Endometrium (tissue), 2 donors: ENCODE measurements at regions not wholly inside any gene's neighbourhood (a gene's known extent, or its start where the extent isn't known, plus 50 kb on each side); places are given as distances from the start of the nearest gene placed in this dataset.

Experiments used
- FAIRE-seq: peaks from 2 replicates; lab custom pipeline; 2012; peaks lifted over from hg19 to GRCh38; lab: Jason Lieb, UNC
- donor health status: control.
- donor health status: control.

GRCh38 chr22:22977479-22978200, 90.0 kb downstream of the IGLL5 start:
- no peak for FAIRE-seq

DNA sequence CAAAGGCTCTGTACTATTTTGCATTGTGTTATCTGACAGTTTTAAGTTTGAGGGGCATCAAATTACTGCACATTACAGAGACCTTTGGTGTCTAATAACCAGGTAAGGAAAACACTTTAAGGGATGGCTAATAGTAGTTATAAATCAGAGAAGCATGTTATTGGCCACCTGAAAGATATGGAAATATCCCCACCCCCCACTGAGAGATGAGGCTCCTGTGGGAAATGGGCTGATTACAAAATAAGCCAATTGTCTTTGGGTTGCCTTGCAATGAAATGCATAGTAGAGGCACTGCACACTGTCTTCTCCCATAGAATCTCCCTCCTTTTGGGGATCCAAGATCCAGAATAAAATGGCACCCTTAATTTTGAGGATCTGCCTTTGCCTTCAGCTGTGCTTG, 91.0 kb downstream of the IGLL5 start:
- no peak for FAIRE-seq

GRCh38 chr22:22979121-22979724, 91.1 kb upstream of the GNAZ start:
- FAIRE-seq = no peak

GRCh38 chr22:22979954-22980353, 90.4 kb upstream of the GNAZ start:
- FAIRE-seq = no peak

DNA sequence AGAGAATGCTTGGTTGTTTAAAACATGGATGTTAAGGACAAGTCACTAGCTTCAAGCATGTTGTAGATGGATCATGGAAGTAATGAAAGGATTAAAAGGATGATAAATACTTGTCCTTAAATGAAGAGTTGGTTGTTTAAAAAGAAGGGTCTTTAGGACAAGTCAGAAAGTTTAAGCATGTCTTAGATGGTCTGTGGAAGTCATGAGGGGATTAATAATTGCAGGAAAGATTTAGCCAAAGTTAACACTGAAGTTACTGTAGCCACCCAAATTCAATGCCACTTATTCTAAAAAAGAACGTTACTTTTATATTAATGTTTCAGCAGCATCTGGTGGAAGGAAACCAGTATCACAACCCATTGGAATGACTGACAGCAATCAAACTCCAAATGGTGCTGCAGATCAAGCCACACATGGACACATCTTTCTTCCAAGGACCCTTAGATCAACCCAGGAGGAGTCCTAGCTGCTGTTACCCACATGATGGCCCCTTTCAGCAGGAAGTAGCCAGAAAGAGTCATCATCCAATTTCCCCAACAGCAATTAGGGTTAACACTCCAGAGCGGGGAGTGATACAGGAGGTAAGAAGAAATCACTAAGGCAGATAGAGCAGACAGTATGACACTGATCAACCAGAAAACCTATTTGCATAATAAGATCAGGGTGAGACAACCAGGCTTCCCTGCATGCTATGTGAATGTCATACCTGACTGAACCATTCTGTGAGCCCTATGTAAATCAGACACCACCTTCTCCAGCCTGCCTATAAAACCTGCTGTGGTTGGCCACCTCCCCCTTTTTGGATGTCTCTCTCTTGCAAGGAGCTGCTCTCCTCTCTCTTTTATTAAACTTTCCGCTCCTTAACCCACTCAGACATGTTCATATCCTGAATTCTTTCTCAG, 88.4 kb upstream of the GNAZ start:
- no peak for FAIRE-seq

DNA sequence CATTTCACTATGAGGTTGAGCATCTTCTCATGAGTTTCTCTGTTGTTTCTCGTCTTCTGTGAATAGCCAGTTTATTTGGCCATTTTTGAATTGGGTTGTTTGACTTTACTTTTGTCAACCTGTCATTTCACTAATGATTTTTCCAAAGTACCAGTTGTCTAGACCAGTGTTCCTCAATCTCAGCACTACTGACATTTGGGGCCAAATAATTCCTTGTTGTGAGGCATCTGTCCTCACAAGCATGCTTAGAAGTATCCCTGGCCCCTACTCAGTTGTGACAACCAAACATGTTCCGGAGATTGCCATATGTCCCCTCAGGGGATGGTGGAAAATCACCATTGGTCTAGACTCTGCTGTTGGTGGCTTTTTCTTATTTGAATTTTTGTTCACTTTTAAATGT, 87.7 kb upstream of the GNAZ start:
- no peak for FAIRE-seq

DNA sequence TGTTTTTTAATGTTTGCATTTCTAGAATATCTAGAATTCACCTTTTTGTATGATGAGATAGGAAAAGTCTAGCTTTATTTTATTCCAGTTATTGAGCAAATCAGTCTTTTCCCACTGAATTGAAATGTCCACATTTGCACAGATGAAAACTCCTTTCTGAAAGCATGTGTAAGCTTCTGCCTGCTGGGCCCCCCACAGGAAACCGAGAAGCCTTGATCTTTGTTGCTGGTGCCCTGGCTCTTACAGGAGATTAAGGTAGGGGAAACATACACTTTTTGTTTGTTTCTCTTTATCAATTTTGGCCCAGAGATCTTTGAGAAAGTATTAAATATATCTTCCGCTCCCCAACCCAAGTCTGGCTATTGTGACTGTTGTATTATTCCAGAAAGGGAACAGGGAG, 87.2 kb upstream of the GNAZ start:
- FAIRE-seq = no peak

- FAIRE-seq = no peak
These were observed 86.5 kb upstream of the GNAZ start for GRCh38 chr22:22983816-22984215.

- no peak for FAIRE-seq
These were observed 85.4 kb upstream of the GNAZ start for GRCh38 chr22:22984967-22985366.

GRCh38 chr22:22986008-22986407, 84.3 kb upstream of the GNAZ start:
- no peak for FAIRE-seq

- FAIRE-seq = no peak
These were observed 83.7 kb upstream of the GNAZ start for GRCh38 chr22:22986640-22987039.

- FAIRE-seq = no peak
These were observed 82.2 kb upstream of the GNAZ start for GRCh38 chr22:22988150-22988549.

DNA sequence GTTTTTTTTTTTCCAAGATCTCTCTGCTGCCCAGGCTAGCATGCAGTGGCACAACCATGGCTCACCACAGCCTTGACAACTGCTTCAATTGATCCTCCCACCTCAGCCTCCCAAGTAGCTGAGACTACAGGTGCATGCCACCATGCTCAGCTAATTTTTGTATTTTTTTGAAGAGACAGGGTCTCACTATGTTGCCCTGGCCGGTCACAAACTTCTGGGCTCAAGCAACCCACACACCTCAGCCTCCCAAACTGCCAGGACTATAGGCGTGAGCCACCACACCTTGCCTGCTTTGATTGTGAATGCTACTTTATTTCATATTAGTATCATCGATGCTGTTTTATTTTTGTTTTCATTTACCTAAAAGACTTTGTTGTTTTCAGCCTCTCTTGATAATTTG, 81.5 kb upstream of the GNAZ start:
- no peak for FAIRE-seq

GRCh38 chr22:22989856-22990255, 80.5 kb upstream of the GNAZ start:
- no peak for FAIRE-seq

DNA sequence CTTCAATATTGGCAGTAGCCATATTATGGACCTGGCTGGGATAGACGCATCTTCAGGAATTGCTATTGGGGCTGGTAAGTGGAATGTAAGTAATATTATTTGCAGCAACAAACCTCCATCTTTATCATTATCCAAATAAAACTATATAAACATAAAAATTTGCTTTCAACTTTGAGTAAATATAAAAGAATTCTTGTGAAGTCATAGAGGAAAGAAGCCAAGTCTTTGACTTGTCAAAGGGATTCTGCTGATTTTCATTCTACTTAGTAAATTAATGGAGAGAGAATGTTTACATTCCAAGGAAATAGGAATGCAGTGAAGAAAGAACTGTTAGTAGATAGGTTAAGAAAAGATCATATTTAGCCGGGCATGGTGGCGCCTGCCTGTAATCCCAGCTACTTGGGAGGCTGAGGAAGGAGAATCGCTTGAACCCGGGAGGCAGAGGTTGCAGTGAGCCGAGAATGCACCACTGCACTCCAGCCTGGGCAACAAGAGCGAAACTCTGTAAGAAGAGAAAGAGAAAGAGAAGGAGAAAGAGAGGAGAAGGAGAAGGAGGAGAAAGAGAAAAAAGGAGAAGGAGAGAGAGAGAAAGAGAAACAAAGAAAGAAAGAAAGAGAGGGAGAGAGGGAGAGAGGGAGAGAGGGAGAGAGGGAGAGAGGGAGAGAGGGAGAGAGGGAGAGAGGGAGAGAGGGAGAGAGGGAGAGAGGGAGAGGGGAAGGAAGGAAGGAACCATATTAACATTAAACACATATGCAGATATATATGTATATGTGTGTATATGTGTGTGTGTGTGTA, 79.4 kb upstream of the GNAZ start:
- FAIRE-seq = peak; percentile 84

DNA sequence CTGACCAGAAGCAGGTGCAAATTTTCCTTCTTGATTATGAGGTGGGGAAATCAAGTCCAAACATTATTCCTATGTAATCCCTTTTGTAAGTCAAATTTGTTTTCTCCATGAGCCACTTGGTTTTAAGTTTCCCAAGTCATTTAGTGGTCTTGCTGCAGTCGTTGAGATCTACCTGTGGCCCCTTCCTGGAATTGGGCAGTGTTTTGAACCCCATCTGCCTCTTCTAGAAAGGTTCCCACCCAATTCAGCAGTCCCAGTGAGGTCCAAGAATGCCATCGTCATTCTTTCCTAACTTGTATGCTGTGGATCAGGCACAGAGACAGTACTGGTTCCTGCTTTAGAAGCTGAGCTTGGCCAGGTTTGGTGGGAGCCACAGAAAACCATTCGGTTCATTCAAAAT, 77.8 kb upstream of the GNAZ start:
- no peak for FAIRE-seq

GRCh38 chr22:22993184-22993583, 77.1 kb upstream of the GNAZ start:
- FAIRE-seq = no peak

DNA sequence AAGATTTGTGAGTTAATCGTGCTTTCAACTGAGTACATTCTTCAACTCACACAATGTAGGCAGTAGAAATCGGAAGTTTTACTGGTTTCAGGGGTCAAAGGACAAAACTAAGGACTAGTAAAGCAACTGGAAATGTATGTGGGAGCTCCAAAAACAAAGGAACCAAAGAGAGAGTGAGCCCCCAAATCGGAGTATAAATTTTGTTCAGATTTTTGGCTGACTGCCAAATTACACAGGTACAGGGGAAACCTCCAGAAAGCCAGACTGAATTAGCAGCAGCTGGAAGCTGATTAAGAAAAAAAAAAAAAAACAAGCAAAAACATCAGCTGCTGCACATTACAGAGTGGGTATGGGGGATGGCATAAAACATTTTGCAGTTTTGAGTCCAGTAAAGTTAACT, 75.2 kb upstream of the GNAZ start:
- FAIRE-seq = no peak

DNA sequence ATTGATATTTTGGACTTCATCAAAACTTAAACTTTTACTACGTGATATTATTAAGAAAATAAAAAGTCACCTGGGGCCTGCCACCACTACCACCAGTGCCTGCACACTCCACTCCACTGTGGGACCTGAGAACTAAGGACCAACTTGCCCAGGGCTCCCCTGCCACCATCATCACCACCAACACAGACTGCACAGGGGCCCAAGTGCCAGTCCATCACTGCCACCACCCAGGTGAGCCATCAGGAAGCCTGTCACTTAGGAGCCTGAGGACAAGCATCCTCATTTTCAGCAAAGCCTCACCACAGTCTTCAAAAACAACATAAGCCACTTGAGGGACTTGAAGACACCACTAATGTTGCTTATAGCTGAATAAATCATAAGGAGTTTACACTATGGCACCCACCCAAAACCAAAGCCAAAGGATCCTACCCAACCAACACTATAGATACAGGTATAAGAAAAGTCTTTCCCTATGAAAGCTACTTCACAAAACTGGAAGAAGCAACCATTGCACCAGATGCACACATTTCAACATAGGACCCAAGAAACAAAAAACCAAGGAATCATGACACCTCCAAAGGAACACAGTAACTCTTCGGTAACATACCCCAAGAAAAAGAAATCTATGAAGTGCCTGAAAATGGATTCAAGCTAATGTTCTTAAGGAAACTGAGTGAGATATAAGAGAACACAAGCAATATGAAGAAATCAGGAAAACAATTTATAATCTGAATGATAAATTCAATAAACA, 73.6 kb upstream of the GNAZ start:
- no peak for FAIRE-seq

DNA sequence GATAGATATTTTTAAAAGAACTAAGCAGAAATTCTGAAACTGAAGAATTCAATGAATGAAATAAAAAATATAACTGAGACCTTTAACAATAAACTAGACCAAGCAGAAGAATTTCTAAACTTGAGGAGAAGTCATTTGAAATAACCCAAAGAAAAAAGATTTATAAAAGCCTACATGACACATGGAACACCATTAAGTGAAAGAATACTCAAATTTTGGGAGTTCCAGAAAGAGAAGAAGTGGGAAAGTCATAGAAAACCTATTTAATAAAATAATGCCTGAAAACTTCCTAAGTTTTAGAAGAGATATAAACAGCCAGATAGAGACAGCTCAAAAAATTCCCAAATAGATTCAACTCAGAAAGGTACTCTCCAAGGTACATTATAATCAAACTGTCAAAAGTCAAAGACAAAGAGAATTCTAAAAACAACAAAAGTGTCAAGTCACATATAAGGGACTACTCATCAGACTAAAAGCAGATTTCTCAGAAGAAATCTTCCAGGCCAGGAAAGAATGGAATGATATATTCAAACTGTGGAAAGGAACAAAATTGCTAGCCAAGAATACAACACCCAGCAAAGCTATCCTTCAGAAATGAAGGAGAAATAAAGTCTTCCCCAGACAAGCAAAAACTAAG, 72.9 kb upstream of the GNAZ start:
- FAIRE-seq = no peak

- no peak for FAIRE-seq
These were observed 72.3 kb upstream of the GNAZ start for GRCh38 chr22:22997988-22998387.
